ENCODE measurements at regions not wholly inside any gene's neighbourhood (a gene's known extent, or its start where the extent isn't known, plus 50 kb on each side); places are given as distances from the start of the nearest gene placed in this dataset.

DNA sequence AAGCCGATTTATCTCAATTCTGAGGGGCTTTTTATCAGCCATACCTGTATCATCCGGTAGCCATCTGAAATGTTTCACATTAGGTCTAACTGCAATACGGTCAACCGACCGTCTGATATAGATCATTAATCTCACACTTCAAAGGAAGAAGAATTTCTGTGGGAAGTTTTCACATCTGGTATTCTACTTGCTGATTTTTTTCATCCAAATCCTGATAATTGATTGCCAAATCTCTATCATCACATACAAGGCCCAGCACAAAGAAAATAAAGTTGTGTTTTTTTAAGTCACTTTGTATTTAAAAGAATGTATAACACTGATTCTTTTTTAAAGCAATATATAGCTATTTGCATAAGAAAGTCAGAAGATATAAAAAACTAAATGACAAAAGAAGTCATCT is 132.3 kb downstream of the DKK1 start:
- TF ChIP-seq, protein P1, sequence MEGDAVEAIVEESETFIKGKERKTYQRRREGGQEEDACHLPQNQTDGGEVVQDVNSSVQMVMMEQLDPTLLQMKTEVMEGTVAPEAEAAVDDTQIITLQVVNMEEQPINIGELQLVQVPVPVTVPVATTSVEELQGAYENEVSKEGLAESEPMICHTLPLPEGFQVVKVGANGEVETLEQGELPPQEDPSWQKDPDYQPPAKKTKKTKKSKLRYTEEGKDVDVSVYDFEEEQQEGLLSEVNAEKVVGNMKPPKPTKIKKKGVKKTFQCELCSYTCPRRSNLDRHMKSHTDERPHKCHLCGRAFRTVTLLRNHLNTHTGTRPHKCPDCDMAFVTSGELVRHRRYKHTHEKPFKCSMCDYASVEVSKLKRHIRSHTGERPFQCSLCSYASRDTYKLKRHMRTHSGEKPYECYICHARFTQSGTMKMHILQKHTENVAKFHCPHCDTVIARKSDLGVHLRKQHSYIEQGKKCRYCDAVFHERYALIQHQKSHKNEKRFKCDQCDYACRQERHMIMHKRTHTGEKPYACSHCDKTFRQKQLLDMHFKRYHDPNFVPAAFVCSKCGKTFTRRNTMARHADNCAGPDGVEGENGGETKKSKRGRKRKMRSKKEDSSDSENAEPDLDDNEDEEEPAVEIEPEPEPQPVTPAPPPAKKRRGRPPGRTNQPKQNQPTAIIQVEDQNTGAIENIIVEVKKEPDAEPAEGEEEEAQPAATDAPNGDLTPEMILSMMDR (IDR thresholded peaks at IDR 0.05), result no peak
- TF ChIP-seq POLR2A (IDR thresholded peaks at IDR 0.05), result no peak

All from adrenal gland (tissue), 5 donors.